ENCODE measurements at regions not wholly inside any gene's neighbourhood (a gene's known extent, or its start where the extent isn't known, plus 50 kb on each side); places are given as distances from the start of the nearest gene placed in this dataset.
"Not testable (repeated sequence)": the region's sequence is repeated elsewhere in the genome, so short reads cannot be mapped to it uniquely, and the experiment has no call there.

- no peak overlapping the region for H3K4me3 ChIP-seq
- intact Hi-C loops (cut with micrococcal nuclease), result no loop called here
- H3K9me3 ChIP-seq (replicated peaks), result peaks cover 14% of the 10 kb centered on the region
- no peak for DNase-seq
- no peak overlapping the region for H3K27ac ChIP-seq (replicated peaks)
- H3K4me1 ChIP-seq, result no peaks in the 10 kb centered on the region
- TF ChIP-seq, protein P1, sequence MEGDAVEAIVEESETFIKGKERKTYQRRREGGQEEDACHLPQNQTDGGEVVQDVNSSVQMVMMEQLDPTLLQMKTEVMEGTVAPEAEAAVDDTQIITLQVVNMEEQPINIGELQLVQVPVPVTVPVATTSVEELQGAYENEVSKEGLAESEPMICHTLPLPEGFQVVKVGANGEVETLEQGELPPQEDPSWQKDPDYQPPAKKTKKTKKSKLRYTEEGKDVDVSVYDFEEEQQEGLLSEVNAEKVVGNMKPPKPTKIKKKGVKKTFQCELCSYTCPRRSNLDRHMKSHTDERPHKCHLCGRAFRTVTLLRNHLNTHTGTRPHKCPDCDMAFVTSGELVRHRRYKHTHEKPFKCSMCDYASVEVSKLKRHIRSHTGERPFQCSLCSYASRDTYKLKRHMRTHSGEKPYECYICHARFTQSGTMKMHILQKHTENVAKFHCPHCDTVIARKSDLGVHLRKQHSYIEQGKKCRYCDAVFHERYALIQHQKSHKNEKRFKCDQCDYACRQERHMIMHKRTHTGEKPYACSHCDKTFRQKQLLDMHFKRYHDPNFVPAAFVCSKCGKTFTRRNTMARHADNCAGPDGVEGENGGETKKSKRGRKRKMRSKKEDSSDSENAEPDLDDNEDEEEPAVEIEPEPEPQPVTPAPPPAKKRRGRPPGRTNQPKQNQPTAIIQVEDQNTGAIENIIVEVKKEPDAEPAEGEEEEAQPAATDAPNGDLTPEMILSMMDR (IDR thresholded peaks at IDR 0.05; ENCODE audit: borderline replicate concordance), result no peak
- H3K27me3 ChIP-seq (ENCODE audit: low read depth), result no peaks in the 10 kb centered on the region
- H3K36me3 ChIP-seq, result peaks cover 3% of the 10 kb centered on the region
These were observed 67.1 kb upstream of the UBE2E2 start for GRCh38 chr3:23136054-23136453.

GRCh38 chr3:23144051-23144450 lies 59.1 kb upstream of the UBE2E2 start:
- H3K27ac ChIP-seq (replicated peaks); H3K9me3 ChIP-seq (replicated peaks); intact Hi-C loops (cut with micrococcal nuclease); DNase-seq; H3K4me3 ChIP-seq; H3K36me3 ChIP-seq; H3K27me3 ChIP-seq (ENCODE audit: low read depth); H3K4me1 ChIP-seq: not testable (repeated sequence)

DNA sequence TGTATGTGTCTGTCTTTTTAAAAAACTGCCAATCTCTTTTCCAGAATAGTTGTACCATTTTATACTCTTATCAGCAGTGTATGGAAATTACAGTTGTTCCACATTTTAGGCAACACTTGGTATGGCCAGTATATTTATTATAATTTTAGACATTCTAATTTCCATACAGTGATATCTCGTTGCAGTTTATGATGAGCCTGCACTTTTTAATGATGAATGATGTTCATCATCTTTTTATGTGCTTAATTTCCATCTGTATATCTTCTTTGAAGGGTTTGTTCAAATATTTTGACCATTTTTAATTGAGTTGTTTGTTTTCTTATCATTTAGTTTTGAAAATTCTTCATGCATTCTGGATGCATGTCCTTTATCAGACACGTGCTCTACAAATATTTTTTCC lies 57.0 kb upstream of the UBE2E2 start:
- TF ChIP-seq, protein P1 (IDR thresholded peaks at IDR 0.05; ENCODE audit: borderline replicate concordance), result no peak
- no peaks in the 10 kb centered on the region for H3K36me3 ChIP-seq
- no peak for DNase-seq
- intact Hi-C loops (cut with micrococcal nuclease), result no loop called here
- H3K27ac ChIP-seq (replicated peaks), result no peak overlapping the region
- H3K4me3 ChIP-seq, result no peak overlapping the region
- no peaks in the 10 kb centered on the region for H3K4me1 ChIP-seq
- H3K27me3 ChIP-seq (ENCODE audit: low read depth), result no peaks in the 10 kb centered on the region
- no peaks in the 10 kb centered on the region for H3K9me3 ChIP-seq (replicated peaks)

GRCh38 chr3:23152989-23153388 lies 50.1 kb upstream of the UBE2E2 start:
- intact Hi-C loops (cut with micrococcal nuclease), result no loop called here
- peaks cover 19% of the 10 kb centered on the region for H3K9me3 ChIP-seq (replicated peaks)
- no peak overlapping the region for H3K4me3 ChIP-seq
- no peaks in the 10 kb centered on the region for H3K4me1 ChIP-seq
- no peak overlapping the region for H3K27ac ChIP-seq (replicated peaks)
- no peaks in the 10 kb centered on the region for H3K27me3 ChIP-seq (ENCODE audit: low read depth)
- DNase-seq, result no peak
- no peaks in the 10 kb centered on the region for H3K36me3 ChIP-seq
- TF ChIP-seq, protein P1 (IDR thresholded peaks at IDR 0.05; ENCODE audit: borderline replicate concordance), result no peak

Measured in left ventricle myocardium inferior (tissue), 1 donor.